PC-3 (cell line): ENCODE measurements at regions not wholly inside any gene's neighbourhood (a gene's known extent, or its start where the extent isn't known, plus 50 kb on each side); places are given as distances from the start of the nearest gene placed in this dataset.

Experiments
- ATAC-seq: fragments of 200-7000 bp; cut with Tn5 transposase; 2 replicates; pipeline ENCODE4 v1.9.1; 2020; ENCODE audit warnings: mild to moderate bottlenecking, moderate library complexity
- BruUV-seq: library from RNA; stranded (reverse); fragments of 400-500 nt; replicated peaks from 2 replicates; lab custom pipeline; 2021; lab: Mats Ljungman, UMichigan
- CTCF ChIA-PET: fragments of 300-600 bp; sonication (Branson Sonifier 250); formaldehyde crosslinking; loops from one replicate; lab custom pipeline; 2022; ENCODE audit warnings: antibody characterized with exemption; lab: Charles Lee
- POLR2A ChIA-PET: fragments of 300-600 bp; sonication (Branson Sonifier 250); formaldehyde crosslinking; loops from one replicate; lab custom pipeline; 2022; ENCODE audit warnings: antibody characterized with exemption; ENCODE audit not compliant: unreplicated experiment; lab: Charles Lee
- DNase-seq: peaks from one replicate; pipeline ENCODE4 v3.0.0-alpha.2; 2015
- H2AFZ ChIP-seq: fragments of 300-600 bp; sonication (generic); 2 replicates; pipeline ENCODE4 v1.6.0; 2016; ENCODE audit warnings: antibody characterized with exemption, low read length
- H3F3A ChIP-seq: fragments of 300-600 bp; sonication (generic); one replicate; pipeline ENCODE4 v1.6.0; 2017; ENCODE audit warnings: antibody characterized with exemption, low read length, control low read depth, mild to moderate bottlenecking; ENCODE audit not compliant: unreplicated experiment
- H3K27ac ChIP-seq: fragments of 300-600 bp; sonication (generic); 2 replicates; pipeline ENCODE4 v1.5.1; 2016; ENCODE audit warnings: mild to moderate bottlenecking, low read length
- H3K27me3 ChIP-seq: fragments of 300-600 bp; sonication (generic); 2 replicates; pipeline ENCODE4 v1.6.1; 2016; ENCODE audit warnings: low read length, mixed read lengths
- H3K36me3 ChIP-seq: fragments of 300-600 bp; sonication (generic); 2 replicates; pipeline ENCODE4 v1.6.1; 2016; ENCODE audit warnings: low read depth, mixed run types, low read length, mixed read lengths
- H3K4me1 ChIP-seq: fragments of 300-600 bp; sonication (generic); 2 replicates; pipeline ENCODE4 v1.5.1; 2016; ENCODE audit warnings: low read length; ENCODE audit not compliant: insufficient read depth
- H3K4me2 ChIP-seq: fragments of 300-600 bp; sonication (generic); 2 replicates; pipeline ENCODE4 v1.6.0; 2016; ENCODE audit warnings: low read length
- H3K4me3 ChIP-seq: fragments of 300-600 bp; sonication (generic); 2 replicates; pipeline ENCODE4 v1.5.1; 2016; ENCODE audit warnings: mild to moderate bottlenecking, low read length, mixed read lengths
- H3K79me2 ChIP-seq: fragments of 300-600 bp; sonication (generic); 2 replicates; pipeline ENCODE4 v1.6.1; 2017; ENCODE audit warnings: low read length, mixed read lengths
- H3K9ac ChIP-seq: fragments of 300-600 bp; sonication (generic); 2 replicates; pipeline ENCODE4 v1.6.0; 2016; ENCODE audit warnings: mild to moderate bottlenecking, low read length
- H3K9me2 ChIP-seq: fragments of 300-600 bp; sonication (generic); replicated peaks from 2 replicates; pipeline ENCODE4 v1.6.1; 2016; ENCODE audit warnings: mixed run types, low read length, mixed read lengths
- H3K9me3 ChIP-seq: fragments of 300-600 bp; sonication (generic); 2 replicates; pipeline ENCODE4 v1.6.1; 2016; ENCODE audit warnings: low read length, mixed read lengths
- H4K20me1 ChIP-seq: fragments of 300-600 bp; sonication (generic); 2 replicates; pipeline ENCODE4 v1.6.1; 2016; ENCODE audit warnings: low read length, mixed read lengths
- EZH2 ChIP-seq: fragments of 300-600 bp; sonication (generic); IDR thresholded peaks from one replicate; pipeline ENCODE4 v1.6.1; 2017; ENCODE audit warnings: antibody characterized with exemption, mild to moderate bottlenecking, low read length; ENCODE audit not compliant: unreplicated experiment
- EZH2phosphoT487 ChIP-seq: fragments of 300-600 bp; sonication (generic); IDR thresholded peaks from 2 replicates; pipeline ENCODE4 v1.6.1; 2018; ENCODE audit warnings: mild to moderate bottlenecking, antibody characterized with exemption, low read length, borderline replicate concordance
- intact Hi-C: fragments of 100-400 bp; cut with micrococcal nuclease; formaldehyde crosslinking; loops from 2 replicates; pipeline ENCODE4 v1.9.0; 2023
- TF ChIP-seq, protein P1 (sequence below): fragments of 300-600 bp; sonication (generic); conservative IDR thresholded peaks from 2 replicates; pipeline ENCODE4 v1.5.1; 2017; ENCODE audit warnings: antibody characterized with exemption, low read depth, mild to moderate bottlenecking, low read length

DNA sequence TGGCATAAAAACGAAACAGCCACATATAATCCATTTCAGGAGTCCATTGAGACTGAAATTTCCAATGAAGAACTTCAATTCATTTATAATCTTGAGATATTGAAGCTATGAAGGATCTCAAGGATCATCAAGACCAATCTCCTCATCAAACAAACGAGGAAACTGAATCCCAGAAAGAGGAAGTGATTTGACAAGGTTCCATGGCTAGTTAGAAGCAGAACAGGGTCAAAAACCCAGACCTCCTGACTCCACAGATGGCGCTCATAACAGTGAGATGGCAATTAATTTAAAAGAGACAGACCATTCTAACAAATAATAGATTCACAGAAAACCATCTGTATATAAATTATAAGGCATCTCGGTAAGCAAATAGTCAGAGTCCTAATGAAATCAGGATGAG is 229.7 kb downstream of the KCTD12 start:
- Histone ChIP-seq H3K9me2 (no peaks in the 10 kb centered on the region), H3K4me1 (no peaks in the 10 kb centered on the region), H3K27me3 (peaks cover 2% of the 10 kb centered on the region), H3K9me3 (no peaks in the 10 kb centered on the region), H3K4me2 (no peak overlapping the region), H3K36me3 (no peaks in the 10 kb centered on the region), H4K20me1 (no peaks in the 10 kb centered on the region), H3K9ac (no peak overlapping the region), H3K4me3 (no peak overlapping the region), H3K79me2 (no peaks in the 10 kb centered on the region), H2AFZ (no peak overlapping the region), H3K27ac (no peak overlapping the region), H3F3A (no peaks in the 10 kb centered on the region)
- ChIA-PET CTCF (no interaction called here), POLR2A (no interaction called here)
- ATAC-seq (no peak), DNase-seq (no peak)
- TF ChIP-seq EZH2 (no peak), EZH2phosphoT487 (no peak)
- TF ChIP-seq, protein P1, sequence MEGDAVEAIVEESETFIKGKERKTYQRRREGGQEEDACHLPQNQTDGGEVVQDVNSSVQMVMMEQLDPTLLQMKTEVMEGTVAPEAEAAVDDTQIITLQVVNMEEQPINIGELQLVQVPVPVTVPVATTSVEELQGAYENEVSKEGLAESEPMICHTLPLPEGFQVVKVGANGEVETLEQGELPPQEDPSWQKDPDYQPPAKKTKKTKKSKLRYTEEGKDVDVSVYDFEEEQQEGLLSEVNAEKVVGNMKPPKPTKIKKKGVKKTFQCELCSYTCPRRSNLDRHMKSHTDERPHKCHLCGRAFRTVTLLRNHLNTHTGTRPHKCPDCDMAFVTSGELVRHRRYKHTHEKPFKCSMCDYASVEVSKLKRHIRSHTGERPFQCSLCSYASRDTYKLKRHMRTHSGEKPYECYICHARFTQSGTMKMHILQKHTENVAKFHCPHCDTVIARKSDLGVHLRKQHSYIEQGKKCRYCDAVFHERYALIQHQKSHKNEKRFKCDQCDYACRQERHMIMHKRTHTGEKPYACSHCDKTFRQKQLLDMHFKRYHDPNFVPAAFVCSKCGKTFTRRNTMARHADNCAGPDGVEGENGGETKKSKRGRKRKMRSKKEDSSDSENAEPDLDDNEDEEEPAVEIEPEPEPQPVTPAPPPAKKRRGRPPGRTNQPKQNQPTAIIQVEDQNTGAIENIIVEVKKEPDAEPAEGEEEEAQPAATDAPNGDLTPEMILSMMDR = no peak
- BruUV-seq = no TSS peak
- intact Hi-C loops = no loop called here

DNA sequence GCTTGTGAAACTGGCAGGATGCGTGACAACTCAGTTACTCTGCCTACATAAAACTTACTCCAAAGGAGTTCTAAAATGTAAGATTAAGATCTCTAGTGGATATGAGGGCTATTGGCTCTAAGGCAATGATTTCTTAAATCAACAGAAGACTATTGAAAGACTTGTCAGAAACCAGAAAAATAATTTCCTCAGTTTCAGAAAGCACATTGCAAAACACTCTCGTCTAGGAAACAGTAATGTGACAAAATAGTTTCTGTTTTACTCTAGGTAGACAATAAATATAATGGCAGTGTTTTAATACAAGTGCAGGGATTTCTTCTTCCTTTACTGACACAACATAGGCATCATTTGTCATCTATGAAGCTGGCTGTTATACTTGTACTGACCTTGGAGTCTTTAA is 230.1 kb downstream of the KCTD12 start:
- H3K27ac ChIP-seq = no peak overlapping the region
- ATAC-seq (no peak), DNase-seq (no peak)
- no peak overlapping the region for H3K9ac ChIP-seq
- H3K9me2 ChIP-seq = no peaks in the 10 kb centered on the region
- POLR2A ChIA-PET = no interaction called here
- H3K79me2 ChIP-seq = no peaks in the 10 kb centered on the region
- H3K36me3 ChIP-seq = no peaks in the 10 kb centered on the region
- H3F3A ChIP-seq = no peaks in the 10 kb centered on the region
- no peaks in the 10 kb centered on the region for H3K4me1 ChIP-seq
- H3K4me2 ChIP-seq = no peak overlapping the region
- TF ChIP-seq, protein P1 = no peak
- TF ChIP-seq EZH2 (no peak), EZH2phosphoT487 (no peak)
- no TSS peak for BruUV-seq
- CTCF ChIA-PET = no interaction called here
- no peaks in the 10 kb centered on the region for H3K9me3 ChIP-seq
- intact Hi-C loops = no loop called here
- no peak overlapping the region for H2AFZ ChIP-seq
- H3K27me3 ChIP-seq = peaks cover 2% of the 10 kb centered on the region
- no peaks in the 10 kb centered on the region for H4K20me1 ChIP-seq
- H3K4me3 ChIP-seq = no peak overlapping the region

DNA sequence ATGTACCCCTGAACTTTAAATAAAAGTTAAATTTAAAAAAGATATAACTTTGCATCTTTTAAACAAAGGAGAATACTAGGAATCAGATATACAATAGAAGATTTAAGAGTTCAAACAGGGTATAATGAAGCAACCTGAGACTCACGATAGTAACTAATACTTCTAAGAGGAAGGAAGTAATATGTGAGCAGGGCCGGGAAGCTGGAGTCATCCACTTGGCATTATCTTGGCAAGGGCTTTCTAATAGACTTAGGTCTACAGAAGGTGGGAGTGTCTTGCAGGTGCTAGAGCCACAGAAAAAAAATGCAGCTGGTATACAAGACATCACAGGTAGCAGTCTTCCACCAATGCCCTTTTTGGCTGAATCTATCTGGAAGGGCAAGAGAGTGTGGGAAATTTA is 231.9 kb downstream of the KCTD12 start:
- no peaks in the 10 kb centered on the region for H3K36me3 ChIP-seq
- H3K9me3 ChIP-seq = no peaks in the 10 kb centered on the region
- DNase-seq = no peak
- no peaks in the 10 kb centered on the region for H4K20me1 ChIP-seq
- no peaks in the 10 kb centered on the region for H3K79me2 ChIP-seq
- POLR2A ChIA-PET = no interaction called here
- no peak overlapping the region for H2AFZ ChIP-seq
- no peak overlapping the region for H3K9ac ChIP-seq
- H3K27ac ChIP-seq = no peak overlapping the region
- no peak overlapping the region for H3K4me3 ChIP-seq
- no peak for ATAC-seq
- intact Hi-C loops = no loop called here
- no TSS peak for BruUV-seq
- H3F3A ChIP-seq = no peaks in the 10 kb centered on the region
- TF ChIP-seq, protein P1 = no peak
- TF ChIP-seq EZH2phosphoT487 (no peak), EZH2 (no peak)
- peaks cover 15% of the 10 kb centered on the region for H3K27me3 ChIP-seq
- CTCF ChIA-PET = no interaction called here
- H3K4me1 ChIP-seq = no peaks in the 10 kb centered on the region
- H3K9me2 ChIP-seq = no peaks in the 10 kb centered on the region
- H3K4me2 ChIP-seq = no peak overlapping the region
